NCI-H226 (cell line): ENCODE measurements at regions not wholly inside any gene's neighbourhood (a gene's known extent, or its start where the extent isn't known, plus 50 kb on each side); places are given as distances from the start of the nearest gene placed in this dataset.
A peak's percentile ranks its signal among the peaks of the same experiment; 100 is the strongest.
"Not testable (repeated sequence)": the region's sequence is repeated elsewhere in the genome, so short reads cannot be mapped to it uniquely, and the experiment has no call there.

ENCODE experiments used
- DNase-seq: peaks from one replicate; pipeline ENCODE4 v3.0.0-alpha.2; 2015

DNA sequence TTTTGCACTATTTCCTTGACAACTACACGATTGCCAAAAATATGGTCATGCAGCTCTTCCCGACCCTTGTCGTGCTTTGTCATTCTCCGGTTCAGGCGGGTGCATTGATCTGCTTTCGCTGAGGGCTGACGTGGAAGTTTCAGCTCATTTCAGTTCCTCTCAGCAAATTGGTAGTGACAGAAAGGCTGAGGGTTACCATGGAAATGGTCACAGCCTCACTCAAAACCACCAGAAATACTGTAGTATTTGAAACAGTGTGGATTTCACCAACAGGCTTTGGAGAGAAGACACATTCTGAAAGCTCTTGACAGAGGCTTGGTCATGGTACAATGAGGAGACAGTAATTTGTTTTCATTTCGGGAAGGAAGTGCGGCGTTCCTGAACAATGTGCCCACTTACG, 99.7 kb upstream of the EXOC2 start:
- DNase-seq: no peak

DNA sequence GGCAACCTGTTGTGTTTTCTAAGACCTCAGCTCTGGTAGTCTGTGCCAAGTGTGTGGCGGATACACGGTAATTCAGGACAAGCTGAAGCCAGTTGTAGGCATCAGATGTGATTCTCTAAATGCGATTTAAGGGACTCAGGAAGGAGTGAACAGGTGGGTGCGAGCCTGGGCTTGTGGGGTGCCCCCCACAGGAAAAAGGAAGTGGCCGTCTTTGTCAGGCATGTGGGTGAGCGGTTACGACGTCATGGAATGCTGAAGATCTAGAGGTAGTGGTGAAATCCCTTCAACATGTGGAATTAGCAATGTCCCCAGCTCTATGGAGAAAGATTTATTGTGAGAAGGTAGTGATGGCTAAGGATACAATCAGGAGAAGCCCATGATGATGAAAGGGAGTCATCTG, 95.1 kb upstream of the EXOC2 start:
- DNase-seq: no peak

DNA sequence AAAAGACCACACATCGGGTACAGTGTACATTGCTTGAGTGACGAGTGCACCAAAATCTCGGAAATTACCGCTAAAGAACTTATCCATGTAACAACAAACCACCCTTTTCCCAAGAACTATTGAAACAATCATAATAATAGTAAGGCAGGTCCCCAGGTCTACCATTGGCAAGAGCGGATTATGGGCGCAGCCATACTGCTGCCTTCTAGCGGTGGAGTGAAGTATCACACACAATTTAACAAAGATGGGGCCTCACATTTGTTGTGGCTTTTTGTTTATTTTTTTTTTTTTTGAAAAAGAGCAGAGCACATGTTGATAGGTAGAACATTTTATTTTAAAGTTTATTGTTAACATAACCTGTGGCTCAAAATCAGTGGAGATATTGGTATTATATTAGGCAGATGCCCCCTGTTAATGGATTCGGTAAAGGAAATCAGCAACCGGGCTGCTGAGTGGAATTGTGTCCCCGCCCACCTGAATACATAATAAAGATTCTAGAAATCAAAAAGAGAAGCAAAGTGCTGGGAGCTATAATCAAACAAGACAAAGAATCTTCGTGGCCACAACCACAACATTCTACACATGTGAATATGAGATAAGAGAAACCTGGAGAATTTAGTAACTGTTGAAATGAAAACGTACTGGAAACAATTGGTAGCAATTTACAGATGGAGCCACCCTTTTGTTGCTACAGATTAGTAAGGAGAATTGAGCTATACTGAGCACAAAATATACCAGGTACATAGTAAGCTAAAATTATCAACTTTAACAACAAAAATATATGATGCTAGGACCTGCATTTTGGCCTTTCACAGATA, 94.2 kb upstream of the EXOC2 start:
- peak; percentile 1 for DNase-seq

DNA sequence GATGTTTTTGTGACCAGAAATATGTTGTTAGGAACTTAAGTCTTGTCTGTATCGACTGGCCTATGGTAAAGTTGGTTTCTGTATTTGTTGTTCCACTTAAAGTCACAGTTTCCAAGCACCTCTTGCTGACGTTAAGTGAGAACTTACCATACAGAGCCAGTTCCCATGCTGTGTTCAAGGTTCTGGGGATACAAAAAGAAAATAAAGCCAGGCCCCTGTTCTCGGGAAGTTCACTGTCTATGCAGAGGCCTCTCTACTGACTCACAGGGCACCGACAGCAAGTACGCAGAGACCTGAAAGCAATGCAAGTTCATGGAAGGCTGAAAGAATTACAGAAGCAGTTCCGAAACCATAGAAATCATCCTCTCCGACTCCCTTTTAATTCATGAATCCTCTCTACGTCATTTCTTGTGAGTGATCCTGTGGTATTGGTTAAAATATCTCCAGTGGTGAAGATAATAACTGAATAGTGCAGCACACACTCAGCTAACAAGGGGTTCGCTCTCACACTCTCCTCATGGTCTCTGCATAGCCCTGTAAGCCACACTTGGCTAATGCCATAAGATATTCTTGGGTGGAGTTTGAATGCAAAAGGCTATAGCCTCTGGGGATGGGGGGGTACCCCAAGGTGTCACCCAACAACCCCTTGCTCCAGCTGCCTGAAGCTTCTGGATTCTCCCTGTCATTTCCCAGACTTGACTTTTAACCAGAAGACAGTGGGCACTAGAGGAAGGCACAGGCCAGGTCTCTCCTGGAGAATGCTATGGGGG, 91.2 kb upstream of the EXOC2 start:
- DNase-seq: no peak

DNA sequence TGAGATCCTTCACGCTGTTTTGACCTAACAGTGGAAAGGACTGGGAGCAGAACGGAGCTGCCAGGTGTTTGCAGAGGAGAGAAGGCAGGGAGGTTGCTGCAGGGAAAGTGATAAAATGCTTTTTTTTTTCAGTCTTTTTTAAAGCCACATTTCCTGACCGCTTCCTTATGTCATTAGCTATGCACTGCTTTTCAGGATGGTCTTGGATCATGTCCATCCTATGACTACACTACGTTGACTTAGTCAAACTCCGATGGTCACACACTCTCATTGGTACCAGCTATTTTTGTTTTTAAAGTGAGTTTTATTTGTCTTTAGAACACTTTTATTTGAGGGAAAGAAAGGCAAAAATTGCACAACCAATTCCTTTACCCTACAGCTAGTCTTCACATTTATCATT, 89.2 kb upstream of the EXOC2 start:
- DNase-seq: no peak

- no peak for DNase-seq
Measured at GRCh38 chr6:781350-781961, 88.5 kb upstream of the EXOC2 start.

GRCh38 chr6:780706-781105, 87.8 kb upstream of the EXOC2 start:
- no peak for DNase-seq

GRCh38 chr6:776951-777350, 84.0 kb upstream of the EXOC2 start:
- DNase-seq: no peak

DNA sequence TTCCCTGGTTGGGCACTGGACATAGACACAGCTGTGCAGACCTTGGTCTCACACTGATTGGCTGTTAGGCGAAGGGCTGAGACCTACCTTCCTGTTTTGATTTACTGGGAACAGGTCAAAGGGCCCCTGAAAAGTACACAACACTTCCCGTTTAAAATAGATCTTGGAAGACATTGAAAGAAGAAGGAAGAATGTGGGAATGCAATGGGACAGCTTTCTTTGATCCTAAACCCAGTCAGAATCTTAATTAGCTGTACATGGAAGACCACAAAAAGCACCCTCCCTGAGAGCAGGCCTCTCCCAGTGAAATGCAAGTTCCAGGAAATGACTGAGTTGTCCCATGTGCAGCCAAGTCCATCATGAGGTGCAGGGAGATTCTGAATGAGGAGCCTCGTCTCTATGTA, 83.6 kb upstream of the EXOC2 start:
- no peak for DNase-seq

DNA sequence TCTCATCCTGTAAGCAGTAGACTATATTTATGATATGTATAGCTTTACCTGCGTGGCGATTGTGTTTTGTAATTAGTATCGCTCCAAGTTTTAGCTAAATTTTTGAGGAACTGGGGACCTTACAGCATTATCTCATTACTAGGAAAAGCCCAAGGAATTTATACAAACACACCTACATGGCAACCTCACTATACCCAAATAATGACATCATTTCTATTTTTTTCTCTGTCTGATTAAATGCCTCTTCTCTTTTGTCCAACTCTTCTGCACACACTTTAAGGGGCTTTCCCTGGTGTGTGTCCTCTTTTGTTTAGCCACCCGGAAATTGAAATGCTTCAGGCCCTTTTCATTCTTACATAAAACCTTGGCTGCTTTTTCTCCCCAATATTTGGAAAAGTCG, 82.9 kb upstream of the EXOC2 start:
- DNase-seq: no peak

DNA sequence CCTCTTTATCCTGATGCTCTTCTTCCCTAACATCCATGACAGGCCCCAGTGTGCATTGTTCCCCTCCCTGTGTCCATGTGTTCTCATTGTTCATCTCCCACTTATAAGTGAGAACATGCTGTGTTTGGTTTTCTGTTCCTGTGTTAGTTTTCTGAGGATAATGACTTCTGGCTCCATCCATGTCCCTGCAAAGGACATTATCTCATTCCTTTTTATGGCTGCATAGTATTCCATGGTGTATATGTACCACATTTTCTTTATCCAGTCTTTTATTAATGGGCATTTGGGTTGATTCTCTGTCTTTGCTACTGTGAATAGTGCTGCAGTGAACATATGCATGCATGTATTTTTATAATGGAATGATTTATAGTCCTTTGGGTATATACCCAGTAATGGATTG, 78.7 kb upstream of the EXOC2 start:
- DNase-seq: not testable (repeated sequence)

- no peak for DNase-seq
Measured at GRCh38 chr6:767755-768512, 75.0 kb upstream of the EXOC2 start.

GRCh38 chr6:766625-767024, 73.7 kb upstream of the EXOC2 start:
- DNase-seq: no peak

- DNase-seq: no peak
Measured at GRCh38 chr6:761997-762396, 69.1 kb upstream of the EXOC2 start.

GRCh38 chr6:760982-761955, 68.3 kb upstream of the EXOC2 start:
- DNase-seq: no peak

DNA sequence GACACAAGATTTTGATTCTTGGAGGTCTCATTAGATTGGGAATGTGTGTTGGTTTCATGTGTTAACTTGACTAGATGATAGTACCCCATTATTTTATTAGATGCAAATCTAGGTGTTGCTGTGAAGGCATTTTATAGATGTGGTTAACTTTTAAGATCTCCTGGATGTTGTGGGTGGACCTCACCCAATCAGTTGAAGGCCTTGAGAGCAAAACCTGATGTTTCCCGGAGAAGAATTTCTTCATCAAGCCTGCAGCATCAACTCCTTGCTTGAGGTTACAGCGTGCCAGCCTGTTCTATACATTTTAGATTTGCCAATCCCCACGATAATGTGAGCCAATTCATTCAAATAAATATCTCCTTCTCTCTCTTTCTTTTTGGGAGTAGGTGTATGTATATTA, 66.8 kb upstream of the EXOC2 start:
- no peak for DNase-seq

DNA sequence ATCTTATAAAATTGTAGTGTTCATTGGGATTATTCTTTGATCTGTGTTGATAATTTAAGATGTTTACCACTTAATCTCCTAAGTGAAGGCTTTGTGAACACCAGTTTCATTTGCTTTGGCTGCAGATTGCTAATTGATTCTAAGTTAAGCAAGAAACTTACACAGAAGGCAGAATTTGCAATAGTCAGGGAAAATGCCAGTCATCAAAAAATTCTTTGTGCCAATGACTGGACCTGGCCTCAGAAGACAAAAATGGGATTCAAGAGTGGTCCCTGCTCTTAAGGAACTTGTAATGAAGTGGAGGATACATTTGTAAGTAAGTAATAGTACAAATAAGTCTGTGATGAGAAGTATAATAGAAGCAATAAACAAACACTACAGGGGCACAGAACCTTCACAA, 63.3 kb upstream of the EXOC2 start:
- DNase-seq: no peak

DNA sequence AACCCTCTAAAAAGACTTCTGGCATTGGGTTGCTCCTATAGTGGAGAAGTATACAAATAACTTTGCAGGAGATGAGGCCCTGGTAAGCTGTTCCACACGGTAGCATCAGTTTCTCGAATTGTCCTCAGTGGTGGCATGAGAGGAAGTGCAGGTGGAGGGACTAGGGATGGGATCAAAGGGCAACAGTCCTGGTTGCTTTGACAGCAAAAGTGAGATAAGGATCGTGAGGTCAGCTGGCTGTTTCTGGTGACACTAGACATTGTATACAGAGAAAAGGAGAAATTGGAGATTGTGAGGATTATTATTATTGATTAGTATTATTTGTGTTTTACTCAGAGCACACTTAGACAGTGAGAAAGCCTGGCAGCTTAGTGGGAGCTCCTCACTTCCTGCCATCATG, 61.3 kb upstream of the EXOC2 start:
- DNase-seq: no peak

DNA sequence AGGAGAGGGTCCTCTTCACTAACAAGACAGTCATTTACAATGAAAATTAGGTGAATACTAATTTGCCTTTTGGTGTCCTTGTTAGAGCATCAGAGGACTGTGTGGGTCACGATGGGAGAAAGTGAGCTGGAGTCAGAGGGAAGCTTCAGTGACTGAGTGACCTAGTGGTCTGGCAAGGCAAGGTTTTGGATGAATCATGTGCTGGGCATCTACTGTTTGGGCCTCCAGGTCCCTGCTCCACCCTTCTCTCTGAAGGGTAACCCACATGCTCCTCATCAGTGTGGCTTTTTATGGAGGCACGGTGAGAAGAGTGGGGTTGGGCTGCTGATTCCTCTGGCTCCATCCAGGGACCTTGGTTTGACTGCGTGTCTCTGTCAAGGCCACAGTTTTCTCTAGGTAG, 60.5 kb upstream of the EXOC2 start:
- no peak for DNase-seq

DNA sequence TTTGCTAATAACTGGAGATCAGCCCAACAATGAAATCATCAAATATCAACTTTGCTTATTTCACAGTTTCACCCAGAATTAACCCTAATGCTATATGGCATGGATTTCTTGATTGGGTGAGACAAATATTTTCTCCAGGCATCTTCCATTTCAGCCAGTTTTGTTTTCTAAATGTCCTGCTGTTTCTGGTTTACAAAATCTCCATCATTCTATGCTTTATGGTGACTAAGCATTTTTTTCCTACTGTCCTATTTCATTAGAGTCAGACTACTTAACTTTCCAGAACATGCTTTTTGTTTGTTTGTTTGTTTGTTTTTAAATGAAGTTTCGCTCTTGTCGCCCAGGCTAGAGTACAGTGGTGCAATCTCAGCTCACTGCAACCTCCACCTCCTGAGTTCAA, 59.5 kb upstream of the EXOC2 start:
- DNase-seq: no peak

GRCh38 chr6:751765-752164, 58.8 kb upstream of the EXOC2 start:
- DNase-seq: no peak

- no peak for DNase-seq
Measured at GRCh38 chr6:747921-748320, 55.0 kb upstream of the EXOC2 start.
